ENCODE measurements at regions not wholly inside any gene's neighbourhood (a gene's known extent, or its start where the extent isn't known, plus 50 kb on each side); places are given as distances from the start of the nearest gene placed in this dataset.

DNA sequence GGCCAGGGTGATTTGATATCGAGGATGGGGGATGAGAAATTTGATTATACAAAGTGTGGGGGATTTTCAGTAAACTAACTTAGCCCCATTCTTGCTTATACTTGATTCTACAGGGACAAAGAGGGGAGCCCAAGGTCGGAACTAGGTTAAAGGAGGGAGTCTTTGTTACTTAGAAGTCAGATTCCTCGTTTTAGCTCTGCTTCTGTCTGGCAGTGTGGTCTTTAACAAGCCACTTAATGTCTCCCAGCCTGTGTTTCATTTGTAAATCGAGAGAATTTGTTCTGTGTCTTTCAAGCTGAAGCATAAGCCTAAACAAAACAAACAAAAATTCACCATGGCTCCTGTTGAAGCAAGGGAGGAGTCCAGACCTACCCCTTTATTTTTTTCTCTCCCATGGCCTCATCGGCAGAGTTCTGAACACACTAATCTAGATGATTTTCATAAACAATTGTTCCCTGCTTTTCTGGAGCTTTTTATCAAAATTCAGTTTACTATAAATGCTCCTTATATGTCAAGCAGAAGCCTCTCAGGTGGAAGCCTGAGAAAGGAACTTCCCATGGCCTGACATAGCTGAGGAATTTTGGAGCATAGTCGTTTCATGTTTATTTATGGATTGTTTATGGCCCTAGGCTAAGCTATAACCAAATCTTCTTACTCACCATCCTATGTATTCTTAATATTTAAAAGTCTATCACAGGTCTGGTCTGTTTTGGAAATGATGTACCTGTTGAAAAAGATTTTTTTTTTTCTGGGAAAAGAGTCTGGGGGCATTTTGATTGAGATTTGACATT lies 62.6 kb upstream of the SYTL5 start:
- Histone ChIP-seq H3K4me1 (no peaks in the 10 kb centered on the region), H3K27me3 (replicated peaks in 1 of 7) (peaks cover 0 to 4% (median 0%) of the 10 kb centered on the region in 7 donors), H3K36me3 (no peaks in the 10 kb centered on the region), H3K9me3 (peaks cover 0 to 4% (median 0%) of the 10 kb centered on the region in 8 donors), H3K4me3 (no peak overlapping the region), H3K27ac (no peak overlapping the region)
- no peak for DNase-seq
- no peak for TF ChIP-seq POLR2AphosphoS5 (IDR thresholded peaks at IDR 0.05)
- TF ChIP-seq POLR2A (IDR thresholded peaks at IDR 0.05): no peak
- TF ChIP-seq, protein P1, sequence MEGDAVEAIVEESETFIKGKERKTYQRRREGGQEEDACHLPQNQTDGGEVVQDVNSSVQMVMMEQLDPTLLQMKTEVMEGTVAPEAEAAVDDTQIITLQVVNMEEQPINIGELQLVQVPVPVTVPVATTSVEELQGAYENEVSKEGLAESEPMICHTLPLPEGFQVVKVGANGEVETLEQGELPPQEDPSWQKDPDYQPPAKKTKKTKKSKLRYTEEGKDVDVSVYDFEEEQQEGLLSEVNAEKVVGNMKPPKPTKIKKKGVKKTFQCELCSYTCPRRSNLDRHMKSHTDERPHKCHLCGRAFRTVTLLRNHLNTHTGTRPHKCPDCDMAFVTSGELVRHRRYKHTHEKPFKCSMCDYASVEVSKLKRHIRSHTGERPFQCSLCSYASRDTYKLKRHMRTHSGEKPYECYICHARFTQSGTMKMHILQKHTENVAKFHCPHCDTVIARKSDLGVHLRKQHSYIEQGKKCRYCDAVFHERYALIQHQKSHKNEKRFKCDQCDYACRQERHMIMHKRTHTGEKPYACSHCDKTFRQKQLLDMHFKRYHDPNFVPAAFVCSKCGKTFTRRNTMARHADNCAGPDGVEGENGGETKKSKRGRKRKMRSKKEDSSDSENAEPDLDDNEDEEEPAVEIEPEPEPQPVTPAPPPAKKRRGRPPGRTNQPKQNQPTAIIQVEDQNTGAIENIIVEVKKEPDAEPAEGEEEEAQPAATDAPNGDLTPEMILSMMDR (IDR thresholded peaks at IDR 0.05 in 8 of 11, conservative IDR thresholded peaks at IDR 0.05 in 3 of 11): no peak
- 38 to 69% (median 54%) methylated on average over 6 of the region's 6 CpGs for WGBS, 5 donors
- intact Hi-C loops (cut with DNase I; ENCODE audit: low total_unique reads): no loop called here

DNA sequence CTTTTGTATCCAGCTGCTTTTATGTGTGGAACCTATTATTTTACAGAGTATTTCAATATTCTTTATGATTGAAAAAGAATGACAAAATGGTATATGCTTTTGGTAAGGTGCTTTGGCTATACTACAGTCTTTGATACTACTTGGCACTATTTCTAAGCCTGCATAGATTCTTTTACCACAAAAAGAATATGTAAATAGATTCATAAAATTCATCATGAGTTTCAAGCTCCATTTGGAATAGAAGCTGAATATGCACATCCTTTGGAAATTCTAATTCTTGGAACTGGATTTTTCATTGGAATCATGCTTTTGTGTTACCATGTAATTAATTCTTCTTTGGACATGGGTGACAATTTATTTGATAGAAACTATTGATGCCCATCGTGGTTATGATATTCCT lies 60.2 kb upstream of the SYTL5 start:
- Histone ChIP-seq H3K4me1 (no peaks in the 10 kb centered on the region), H3K9me3 (peaks cover 0 to 6% (median 0%) of the 10 kb centered on the region in 8 donors), H3K36me3 (no peaks in the 10 kb centered on the region), H3K27ac (no peak overlapping the region), H3K27me3 (replicated peaks in 1 of 7) (peaks cover 0 to 4% (median 0%) of the 10 kb centered on the region in 7 donors), H3K4me3 (no peak overlapping the region)
- no peak for TF ChIP-seq POLR2AphosphoS5 (IDR thresholded peaks at IDR 0.05)
- TF ChIP-seq, protein P1 (IDR thresholded peaks at IDR 0.05 in 8 of 11, conservative IDR thresholded peaks at IDR 0.05 in 3 of 11): no peak
- TF ChIP-seq POLR2A (IDR thresholded peaks at IDR 0.05): no peak
- intact Hi-C loops (cut with DNase I; ENCODE audit: low total_unique reads): no loop called here
- WGBS, 5 donors: 70 to 100% (median 89%) methylated on average over 1 of the region's 1 CpG
- DNase-seq: no peak

DNA sequence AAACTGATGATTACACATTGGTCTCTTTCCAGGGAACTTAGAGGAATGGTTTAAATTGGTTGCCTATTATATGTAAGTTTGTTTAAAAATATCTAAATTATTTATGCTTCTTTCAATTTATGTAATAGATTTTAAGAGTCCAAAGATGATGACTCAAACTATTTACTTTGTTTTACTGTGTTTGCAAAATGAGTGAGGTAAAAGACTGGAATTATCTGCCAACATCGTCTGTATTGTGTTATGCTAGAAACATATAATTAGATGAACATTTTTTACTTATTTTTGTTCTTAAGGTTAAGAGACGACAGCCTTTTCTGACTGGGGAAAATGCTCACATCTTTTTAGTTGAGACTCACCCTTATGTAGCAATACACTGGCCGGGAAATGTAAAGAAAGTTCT lies 51.1 kb upstream of the SYTL5 start:
- TF ChIP-seq, protein P1 (IDR thresholded peaks at IDR 0.05 in 8 of 11, conservative IDR thresholded peaks at IDR 0.05 in 3 of 11): no peak
- TF ChIP-seq POLR2A (IDR thresholded peaks at IDR 0.05) (no peak), POLR2AphosphoS5 (IDR thresholded peaks at IDR 0.05) (no peak)
- intact Hi-C loops (cut with DNase I; ENCODE audit: low total_unique reads): no loop called here
- Histone ChIP-seq H3K27me3 (replicated peaks in 1 of 7) (no peaks in the 10 kb centered on the region), H3K9me3 (no peaks in the 10 kb centered on the region), H3K27ac (no peak overlapping the region), H3K4me1 (no peaks in the 10 kb centered on the region), H3K4me3 (no peak overlapping the region), H3K36me3 (no peaks in the 10 kb centered on the region)
- WGBS, 5 donors: 60 to 91% (median 80%) methylated on average over 3 of the region's 3 CpGs
- no peak for DNase-seq

DNA sequence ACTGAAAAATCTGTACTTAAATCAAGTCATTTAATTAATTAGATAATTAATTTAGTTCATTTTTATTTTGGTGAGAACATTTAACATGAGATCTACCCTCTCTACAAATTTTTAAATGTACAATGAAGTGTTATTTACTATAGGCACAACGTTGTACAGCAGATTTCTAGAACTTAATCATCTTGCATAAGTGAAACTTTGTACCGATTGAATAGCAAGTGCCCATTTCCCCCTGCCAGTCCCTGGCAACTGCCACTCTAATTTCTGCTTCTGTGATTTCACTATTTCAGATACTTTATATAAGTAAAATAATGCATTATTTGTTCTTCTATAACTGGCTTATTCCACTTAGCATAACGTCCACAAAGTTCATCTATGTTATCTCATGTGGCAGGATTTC lies 50.1 kb upstream of the SYTL5 start:
- H3K4me1 ChIP-seq: no peaks in the 10 kb centered on the region
- TF ChIP-seq, protein P1 (IDR thresholded peaks at IDR 0.05 in 8 of 11, conservative IDR thresholded peaks at IDR 0.05 in 3 of 11): no peak
- TF ChIP-seq POLR2A (IDR thresholded peaks at IDR 0.05) (no peak), POLR2AphosphoS5 (IDR thresholded peaks at IDR 0.05) (no peak)
- no peak for DNase-seq
- no peak overlapping the region for H3K27ac ChIP-seq
- H3K4me3 ChIP-seq: no peak overlapping the region
- peaks cover 0 to 4% (median 0%) of the 10 kb centered on the region in 8 donors for H3K9me3 ChIP-seq
- intact Hi-C loops (cut with DNase I; ENCODE audit: low total_unique reads): no loop called here
- no peaks in the 10 kb centered on the region for H3K36me3 ChIP-seq
- 51 to 86% (median 70%) methylated on average over 3 of the region's 3 CpGs for WGBS, 5 donors
- no peaks in the 10 kb centered on the region for H3K27me3 ChIP-seq (replicated peaks in 1 of 7)

All from spleen (tissue), 11 donors.